ENCODE measurements at regions not wholly inside any gene's neighbourhood (a gene's known extent, or its start where the extent isn't known, plus 50 kb on each side); places are given as distances from the start of the nearest gene placed in this dataset.

- TF ChIP-seq CTCF (IDR thresholded peaks at IDR 0.05) (no peak), POLR2A (IDR thresholded peaks at IDR 0.05) (no peak)
These were observed 189.5 kb upstream of the SNX2 start for GRCh38 chr5:122585371-122585770.

Measured in uterus (tissue), 2 donors.